Fibroblast of peridontal ligament (primary cell): ENCODE measurements at regions not wholly inside any gene's neighbourhood (a gene's known extent, or its start where the extent isn't known, plus 50 kb on each side); places are given as distances from the start of the nearest gene placed in this dataset.

Experiments used
- DNase-seq: peaks from one replicate; pipeline ENCODE4 v3.0.0-alpha.2; 2010; ENCODE audit errors: extremely low read depth

DNA sequence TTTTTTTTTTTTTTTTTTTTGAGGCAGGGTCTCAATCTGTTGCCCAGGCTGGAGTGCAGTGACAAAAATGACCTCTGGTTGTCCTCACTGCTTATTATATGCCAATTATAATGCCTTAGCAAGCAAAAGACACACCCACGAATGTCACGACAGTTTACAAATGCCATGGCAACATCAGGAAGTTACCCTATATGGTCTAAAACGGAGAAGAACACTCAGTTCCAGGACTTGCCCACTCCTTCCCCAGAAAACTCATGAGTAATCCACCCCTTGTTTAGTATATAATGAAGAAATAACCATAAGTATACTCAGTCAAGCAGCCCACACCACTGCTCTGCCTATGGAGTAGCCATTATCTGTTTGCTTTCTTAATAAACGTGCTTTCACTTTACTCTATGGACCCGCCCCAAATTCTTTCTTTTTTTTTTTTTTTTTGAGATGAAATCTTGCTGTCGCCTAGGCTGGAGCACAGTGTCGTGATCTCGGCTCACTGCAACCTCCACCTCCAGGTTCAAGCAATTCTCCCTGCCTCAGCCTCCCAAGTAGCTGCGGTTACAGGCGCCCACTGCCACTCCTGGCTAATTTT, 106.2 kb downstream of the SMIM20 start:
- DNase-seq = peak; percentile 50

DNA sequence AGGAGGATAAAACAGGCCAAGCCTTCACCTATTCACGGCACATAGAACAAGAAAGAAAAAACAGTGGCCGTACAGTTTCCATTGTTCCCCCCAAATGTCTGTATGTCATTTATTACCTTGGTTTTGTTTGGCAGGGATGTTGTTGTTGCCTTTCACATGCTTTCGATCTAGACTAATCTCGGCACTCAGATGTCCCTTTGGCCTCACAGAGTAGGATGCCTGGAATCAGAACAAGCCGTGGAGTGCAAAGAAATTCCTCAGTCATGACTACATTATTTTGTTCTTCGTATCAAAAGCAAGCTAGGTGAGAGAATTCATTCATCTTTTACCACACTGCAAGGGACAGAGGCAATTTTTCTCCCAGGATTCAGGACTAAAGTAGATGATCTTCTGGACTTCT, 106.9 kb downstream of the SMIM20 start:
- no peak for DNase-seq

DNA sequence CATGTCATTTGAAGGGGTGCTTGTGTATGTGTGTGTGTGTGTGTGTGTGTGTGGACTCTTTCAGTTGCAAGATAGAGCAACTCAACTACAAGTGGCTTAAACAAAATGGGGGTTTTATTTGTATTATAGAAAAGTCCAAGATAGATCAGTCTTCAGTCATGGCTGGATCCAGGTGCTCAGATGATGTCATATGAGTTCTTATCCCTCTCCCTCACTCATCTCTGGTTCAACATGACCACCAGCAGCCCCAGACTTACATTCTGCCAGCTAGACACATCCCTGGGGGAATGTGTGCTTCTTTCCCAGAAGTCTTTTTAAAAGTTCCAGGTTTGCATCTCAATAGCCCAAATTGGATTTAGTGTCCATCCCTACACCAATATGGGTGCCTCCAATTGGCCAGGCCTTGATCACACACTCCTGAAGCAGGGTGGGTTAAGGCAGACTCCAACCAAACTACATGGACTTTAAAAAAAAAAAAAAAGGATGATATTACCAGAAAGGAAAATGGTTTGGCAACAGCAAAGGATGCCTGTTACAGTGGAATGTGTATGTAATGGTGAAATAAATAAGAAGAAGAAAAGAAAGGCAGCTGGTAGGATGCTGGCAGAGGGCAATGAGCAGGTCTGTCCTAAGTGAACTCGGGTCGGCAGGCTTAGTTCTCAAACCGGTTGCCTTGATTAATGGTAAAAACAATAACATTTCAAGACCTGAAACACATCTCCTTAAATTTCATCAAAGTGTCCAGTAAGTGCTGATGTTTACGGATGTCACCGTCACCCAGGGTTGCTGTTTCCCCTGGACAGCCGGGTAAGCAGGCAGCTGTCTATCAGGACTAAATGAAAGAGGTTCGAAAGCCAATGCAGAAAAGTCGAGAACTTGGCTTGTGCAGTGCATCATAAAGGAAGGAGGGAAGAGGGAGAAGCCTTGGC, 107.7 kb downstream of the SMIM20 start:
- DNase-seq = peak; percentile 70

DNA sequence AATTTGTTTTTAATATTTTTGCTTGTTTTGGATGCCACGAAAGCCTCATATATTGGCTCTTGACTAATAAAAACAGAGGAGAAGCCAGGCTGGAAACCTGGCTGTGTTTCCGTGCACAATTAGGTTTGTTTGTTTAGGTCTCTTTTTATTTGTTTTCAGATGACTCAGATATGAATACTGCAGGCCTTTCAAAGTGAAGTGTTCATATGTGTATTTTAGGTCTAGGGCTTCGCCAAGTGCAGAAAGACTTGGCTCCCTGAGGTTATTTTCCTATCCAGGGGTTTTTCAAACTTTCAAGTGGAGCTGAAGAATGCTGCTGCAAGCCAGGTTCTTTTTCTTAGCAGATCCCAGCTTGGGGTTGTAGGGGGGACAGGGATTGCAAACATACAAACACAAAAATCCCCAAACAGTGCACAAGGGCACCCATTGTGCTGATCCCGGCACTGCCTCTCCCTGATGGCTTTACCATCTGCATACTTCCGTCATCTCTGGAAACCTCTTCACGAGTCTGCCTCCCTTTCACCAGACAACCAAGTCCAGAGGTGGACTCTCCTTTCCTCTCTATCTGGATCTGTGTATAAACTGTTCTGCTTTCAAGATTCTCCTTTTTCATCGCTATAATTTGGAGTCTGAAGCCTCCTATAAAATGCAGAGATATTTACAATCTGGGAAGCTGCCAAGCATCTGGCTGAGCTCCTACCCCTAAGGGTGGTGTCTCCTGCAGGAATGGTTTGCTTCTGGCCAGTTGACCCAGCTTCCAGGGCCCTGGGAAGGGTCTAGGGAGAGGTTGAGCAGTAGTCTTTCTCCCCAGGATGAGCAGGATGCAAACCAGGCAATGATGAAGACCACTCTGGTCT, 108.6 kb downstream of the SMIM20 start:
- DNase-seq = peak; percentile 81

GRCh38 chr4:26023203-26023972, 109.4 kb downstream of the SMIM20 start:
- no peak for DNase-seq

GRCh38 chr4:26024079-26024478, 110.1 kb downstream of the SMIM20 start:
- DNase-seq = no peak

DNA sequence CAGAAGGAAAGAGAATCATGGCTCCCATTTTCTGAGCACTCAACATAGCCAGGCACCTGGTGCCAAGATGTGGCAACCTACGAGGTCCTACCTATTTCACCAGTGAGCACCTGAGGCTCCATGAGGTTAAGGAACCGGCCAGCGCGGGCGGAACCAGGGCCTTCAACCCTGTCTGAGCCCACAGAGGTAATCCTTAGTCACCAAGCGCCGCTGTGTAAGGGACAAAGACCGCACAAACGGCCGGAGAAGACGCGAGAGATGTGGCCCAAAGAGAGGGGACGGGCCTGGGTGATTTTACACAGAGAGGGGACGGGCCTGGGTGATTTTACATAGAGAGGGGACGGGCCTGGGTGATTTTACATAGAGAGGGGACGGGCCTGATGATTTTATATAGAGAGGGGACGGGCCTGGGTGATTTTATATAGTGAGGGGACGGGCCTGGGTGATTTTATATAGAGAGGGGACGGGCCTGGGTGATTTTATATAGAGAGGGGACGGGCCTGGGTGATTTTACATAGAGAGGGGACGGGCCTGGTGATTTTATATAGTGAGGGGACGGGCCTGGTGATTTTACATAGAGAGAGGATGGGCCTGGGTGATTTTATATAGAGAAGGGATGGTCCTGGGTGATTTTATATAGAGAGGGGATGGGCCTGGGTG, 114.2 kb downstream of the SMIM20 start:
- DNase-seq = no peak

GRCh38 chr4:26028793-26029567, 115.0 kb downstream of the SMIM20 start:
- peak; percentile 65 for DNase-seq

DNA sequence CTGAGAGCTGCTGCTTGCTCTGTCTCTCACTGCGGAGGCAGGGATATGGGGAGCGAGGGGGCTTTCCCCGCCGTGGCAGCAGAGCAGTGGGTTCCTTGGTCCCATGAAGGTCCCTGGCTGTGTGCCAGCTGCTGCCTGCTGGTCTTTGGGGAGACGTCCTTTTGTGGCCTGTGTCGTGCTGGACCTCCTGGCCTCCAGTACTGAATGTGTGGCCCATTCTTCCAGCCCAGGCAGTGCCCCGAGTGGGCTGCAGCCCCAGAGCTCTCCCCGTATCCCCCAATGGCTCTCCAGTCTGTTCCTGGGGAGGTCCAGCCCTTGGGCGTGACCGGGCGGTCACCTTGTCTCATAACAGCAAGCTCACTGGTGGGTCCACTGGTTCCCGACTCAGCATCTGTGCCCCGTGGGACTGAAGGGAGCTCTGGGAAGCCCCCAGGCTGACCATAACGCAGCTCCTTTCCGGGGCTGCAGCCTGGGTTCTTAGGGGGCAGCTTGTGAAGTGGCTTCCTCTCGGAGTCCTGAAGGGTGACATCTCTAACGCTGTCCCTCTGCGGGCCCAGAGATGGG, 115.6 kb downstream of the SMIM20 start:
- no peak for DNase-seq

DNA sequence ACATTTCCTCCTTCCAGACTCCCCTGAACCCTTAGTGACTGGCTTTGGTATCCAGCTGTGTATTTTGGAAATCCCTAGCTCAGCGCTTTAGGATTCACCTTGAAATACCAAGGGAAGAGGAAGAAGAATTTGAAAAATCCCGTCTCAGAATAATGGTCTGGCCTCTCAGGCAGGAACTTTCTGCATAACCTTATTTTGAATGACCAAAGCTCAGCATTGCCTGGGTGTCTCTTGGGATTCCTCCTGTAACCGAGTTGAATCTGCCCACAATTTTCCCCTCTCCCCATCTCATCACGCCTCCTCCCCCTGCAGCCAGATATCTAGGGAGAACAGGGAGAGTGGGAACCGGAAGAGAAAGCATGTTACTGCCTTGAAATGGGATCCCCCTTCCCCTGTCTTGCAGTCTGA, 116.2 kb downstream of the SMIM20 start:
- DNase-seq = no peak

DNA sequence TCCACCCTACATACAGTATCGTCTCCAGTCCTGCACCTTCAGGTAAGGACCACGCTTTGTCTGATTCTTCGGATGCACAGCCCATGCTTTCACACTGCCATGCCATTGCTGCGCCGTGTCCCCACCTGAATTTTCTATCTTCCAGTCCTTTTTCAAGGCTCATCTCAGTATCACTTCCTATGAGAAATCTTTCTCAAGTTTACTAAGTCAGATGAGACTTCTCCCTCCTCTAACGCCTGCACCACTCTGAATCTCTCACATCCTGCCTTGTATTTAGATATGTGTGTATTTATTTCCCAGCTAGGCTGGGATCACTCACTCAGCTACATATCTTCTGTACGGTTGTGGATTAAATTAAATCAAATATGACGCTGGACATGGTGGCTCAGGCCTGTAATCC, 116.8 kb downstream of the SMIM20 start:
- no peak for DNase-seq

DNA sequence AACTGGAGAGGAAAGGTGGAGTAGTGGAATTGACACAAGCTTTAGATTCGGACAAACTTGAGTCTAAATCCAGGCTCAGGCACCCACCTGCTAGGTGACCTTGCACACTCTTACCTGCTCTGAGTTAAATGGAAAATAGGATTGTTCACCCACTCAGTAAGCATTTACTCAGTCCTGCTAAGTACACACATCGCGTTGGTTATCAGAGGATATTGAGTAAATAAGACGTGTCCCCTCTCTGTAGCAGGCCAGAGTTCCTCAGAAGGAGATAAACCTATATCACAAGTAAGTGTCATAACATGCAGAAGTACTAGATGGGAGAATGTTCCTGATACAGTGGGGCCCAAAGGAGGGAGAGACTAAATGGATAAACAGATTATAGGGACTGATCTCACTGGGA, 117.7 kb downstream of the SMIM20 start:
- no peak for DNase-seq

GRCh38 chr4:26032142-26032541, 118.1 kb downstream of the SMIM20 start:
- peak; percentile 71 for DNase-seq

- DNase-seq = peak; percentile 91
Observed at GRCh38 chr4:26032630-26033317, 118.8 kb downstream of the SMIM20 start.

- no peak for DNase-seq
Observed at GRCh38 chr4:26033389-26033788, 119.4 kb downstream of the SMIM20 start.

DNA sequence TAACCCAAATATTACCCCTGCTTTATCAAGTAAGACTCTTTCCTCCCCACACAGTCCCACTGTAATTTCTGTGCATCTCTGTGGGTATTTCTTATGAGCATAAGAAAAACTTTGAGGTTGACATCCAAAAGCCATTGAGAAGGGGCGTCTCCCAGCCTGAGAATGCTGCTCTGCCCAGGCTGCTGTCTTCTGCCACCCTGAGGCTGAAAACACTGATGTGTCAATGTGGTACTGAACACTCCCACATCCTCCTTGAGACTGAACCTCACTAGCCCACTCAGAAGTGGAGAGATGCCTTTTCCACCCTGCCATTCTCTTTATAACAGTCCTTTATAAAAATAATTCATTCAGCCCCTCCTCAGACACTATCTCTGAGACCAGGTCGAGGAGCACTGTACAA, 120.8 kb downstream of the SMIM20 start:
- no peak for DNase-seq

DNA sequence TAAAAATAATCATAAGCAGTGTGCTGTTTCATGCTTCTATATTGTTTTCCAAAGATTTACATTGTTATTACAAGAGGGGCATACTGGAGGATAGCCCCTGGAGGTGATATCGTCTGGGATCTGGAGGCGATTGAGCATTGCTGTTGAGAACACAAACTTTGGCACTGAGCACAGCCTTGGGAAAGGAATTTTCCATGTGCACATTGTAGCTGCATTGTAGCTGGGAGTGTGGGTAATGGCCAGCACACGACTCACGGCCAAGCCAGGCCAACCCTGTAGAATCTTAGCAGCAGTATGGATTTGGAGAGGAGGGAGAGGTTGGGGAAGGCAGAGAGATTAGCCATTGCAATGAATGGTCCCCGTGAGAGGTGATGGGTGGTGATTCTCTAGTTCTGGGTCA, 121.9 kb downstream of the SMIM20 start:
- no peak for DNase-seq

DNA sequence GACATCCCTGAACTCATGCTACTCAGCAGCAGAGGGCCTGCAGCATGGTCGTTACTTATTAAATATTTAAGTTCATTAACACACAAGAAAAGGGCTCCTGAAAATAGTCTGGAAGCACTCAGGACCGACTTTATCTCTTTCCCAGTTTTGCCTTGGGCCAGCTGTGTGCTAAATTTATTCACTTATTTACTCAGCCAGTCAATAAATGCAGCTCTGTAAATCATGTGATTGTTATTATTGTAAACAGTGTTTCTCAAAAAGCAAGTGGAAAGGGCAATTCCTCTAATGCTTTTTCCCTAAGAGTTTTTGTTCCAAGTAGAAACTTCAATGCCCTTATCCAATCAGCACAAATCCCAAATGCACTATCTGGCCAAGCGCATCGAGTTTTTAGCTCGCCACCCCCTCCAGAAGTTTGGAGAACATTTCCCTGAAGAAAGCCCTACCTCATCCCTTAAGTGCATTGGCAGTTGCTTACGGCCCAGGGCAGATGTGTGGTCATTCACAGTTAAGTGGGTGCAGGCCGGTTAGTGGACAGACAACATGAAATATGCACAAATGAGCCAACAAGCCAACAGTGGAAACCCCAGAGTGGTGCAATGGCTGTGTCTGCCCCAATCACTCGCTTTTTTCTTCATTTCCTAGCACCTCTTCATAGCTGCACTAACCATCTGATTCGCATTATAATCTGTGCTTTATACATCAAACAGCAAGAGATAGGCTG, 125.8 kb downstream of the SMIM20 start:
- peak; percentile 48 for DNase-seq

DNA sequence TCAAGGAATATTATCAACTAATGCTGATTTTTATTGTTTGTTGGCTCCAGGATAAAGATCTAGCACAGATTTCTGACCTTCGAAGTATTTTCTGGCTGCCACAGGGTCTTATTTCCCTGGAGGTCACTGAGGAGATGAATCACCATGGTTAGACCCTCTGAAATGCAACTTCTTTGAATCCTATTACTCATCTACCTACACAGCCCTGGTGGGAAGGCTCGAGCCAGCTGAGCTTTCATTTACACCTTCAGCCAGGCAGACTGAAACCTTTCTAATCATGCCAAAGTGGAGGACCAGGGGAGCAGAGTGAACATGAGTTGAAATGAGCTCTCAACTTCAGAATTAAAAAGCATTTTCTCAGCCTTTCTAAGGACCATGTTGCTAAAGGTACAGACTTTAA, 130.5 kb downstream of the SMIM20 start:
- no peak for DNase-seq
